ENCODE measurements at regions not wholly inside any gene's neighbourhood (a gene's known extent, or its start where the extent isn't known, plus 50 kb on each side); places are given as distances from the start of the nearest gene placed in this dataset.

GRCh38 chr6:167485186-167485978 is 160.5 kb downstream of the TTLL2 start:
- POLR2A ChIA-PET, result no interaction called here

GRCh38 chr6:167487749-167488664 is 163.1 kb downstream of the TTLL2 start:
- DNase-seq (ENCODE audit: low read depth, low spot score), result no peak
- H3K4me3 ChIP-seq (ENCODE audit: low read depth, low read length), result no peak overlapping the region
- ChIA-PET CTCF (no interaction called here), POLR2A (no interaction called here)
- TF ChIP-seq CTCF (IDR thresholded peaks at IDR 0.05; ENCODE audit: insufficient read depth, low read length, missing control alignments), result no peak

More at GRCh38 chr6:167485186-167485978, 160.5 kb downstream of the TTLL2 start:
- TF ChIP-seq CTCF (IDR thresholded peaks at IDR 0.05; ENCODE audit: insufficient read depth, low read length, missing control alignments), result no peak
- no peak overlapping the region for H3K4me3 ChIP-seq (ENCODE audit: low read depth, low read length)
- CTCF ChIA-PET, result no interaction called here
- DNase-seq (ENCODE audit: low read depth, low spot score), result no peak

- no peak for DNase-seq (ENCODE audit: low read depth, low spot score)
- H3K4me3 ChIP-seq (ENCODE audit: low read depth, low read length), result no peak overlapping the region
- ChIA-PET POLR2A (no interaction called here), CTCF (no interaction called here)
- no peak for TF ChIP-seq CTCF (IDR thresholded peaks at IDR 0.05; ENCODE audit: insufficient read depth, low read length, missing control alignments)
Observed at GRCh38 chr6:167491438-167492099, 166.7 kb downstream of the TTLL2 start.

- ChIA-PET POLR2A (no interaction called here), CTCF (no interaction called here)
- DNase-seq (ENCODE audit: low read depth, low spot score), result no peak
- no peak for TF ChIP-seq CTCF (IDR thresholded peaks at IDR 0.05; ENCODE audit: insufficient read depth, low read length, missing control alignments)
- no peak overlapping the region for H3K4me3 ChIP-seq (ENCODE audit: low read depth, low read length)
Observed at GRCh38 chr6:167492100-167492449, 167.2 kb downstream of the TTLL2 start.

- POLR2A ChIA-PET, result no interaction called here
- DNase-seq (ENCODE audit: low read depth, low spot score), result no peak
- no peak overlapping the region for H3K4me3 ChIP-seq (ENCODE audit: low read depth, low read length)
- no peak for TF ChIP-seq CTCF (IDR thresholded peaks at IDR 0.05; ENCODE audit: insufficient read depth, low read length, missing control alignments)
- CTCF ChIA-PET, result no interaction called here
Observed at GRCh38 chr6:167493310-167493709, 168.4 kb downstream of the TTLL2 start.

Data from AG04449 (cell line).